ENCODE measurements at regions not wholly inside any gene's neighbourhood (a gene's known extent, or its start where the extent isn't known, plus 50 kb on each side); places are given as distances from the start of the nearest gene placed in this dataset.

- peaks cover 6% of the 10 kb centered on the region for H3K9me3 Mint-ChIP-seq (ENCODE audit: low read depth)
- H3K27ac Mint-ChIP-seq (ENCODE audit: unreplicated experiment) = no peak overlapping the region
- no peaks in the 10 kb centered on the region for H3K36me3 Mint-ChIP-seq (ENCODE audit: low read depth)
- no peaks in the 10 kb centered on the region for H3K4me1 Mint-ChIP-seq (ENCODE audit: low read depth)
- no peak for DNase-seq (ENCODE audit: low spot score)
- H3K4me3 Mint-ChIP-seq (ENCODE audit: unreplicated experiment) = no peak overlapping the region
- TF ChIP-seq CTCF (IDR thresholded peaks at IDR 0.05) = no peak
- peaks cover 2% of the 10 kb centered on the region for H3K27me3 Mint-ChIP-seq (ENCODE audit: low read depth)
Observed at GRCh38 chr13:53182724-53183123, 154.1 kb downstream of the OLFM4 start.

- H3K36me3 Mint-ChIP-seq (ENCODE audit: low read depth) = no peaks in the 10 kb centered on the region
- peaks cover 3% of the 10 kb centered on the region for H3K4me1 Mint-ChIP-seq (ENCODE audit: low read depth)
- no peak for TF ChIP-seq CTCF (IDR thresholded peaks at IDR 0.05)
- no peak for DNase-seq (ENCODE audit: low spot score)
- no peak overlapping the region for H3K4me3 Mint-ChIP-seq (ENCODE audit: unreplicated experiment)
- peaks cover 2% of the 10 kb centered on the region for H3K9me3 Mint-ChIP-seq (ENCODE audit: low read depth)
- H3K27me3 Mint-ChIP-seq (ENCODE audit: low read depth) = peaks cover 4% of the 10 kb centered on the region
- no peak overlapping the region for H3K27ac Mint-ChIP-seq (ENCODE audit: unreplicated experiment)
Observed at GRCh38 chr13:53188120-53188519, 159.5 kb downstream of the OLFM4 start.

- Mint-ChIP-seq H3K27ac (ENCODE audit: unreplicated experiment) (no peak overlapping the region), H3K4me3 (ENCODE audit: unreplicated experiment) (no peak overlapping the region), H3K36me3 (ENCODE audit: low read depth) (no peaks in the 10 kb centered on the region), H3K9me3 (ENCODE audit: low read depth) (peaks cover 2% of the 10 kb centered on the region), H3K27me3 (ENCODE audit: low read depth) (peaks cover 4% of the 10 kb centered on the region), H3K4me1 (ENCODE audit: low read depth) (peaks cover 3% of the 10 kb centered on the region)
- TF ChIP-seq CTCF (IDR thresholded peaks at IDR 0.05) = peak; percentile 31
- no peak for DNase-seq (ENCODE audit: low spot score)
Observed at GRCh38 chr13:53189162-53189561, 160.5 kb downstream of the OLFM4 start.

GRCh38 chr13:53191091-53191490, 162.5 kb downstream of the OLFM4 start:
- Mint-ChIP-seq H3K4me3 (ENCODE audit: unreplicated experiment) (no peak overlapping the region), H3K36me3 (ENCODE audit: low read depth) (no peaks in the 10 kb centered on the region), H3K4me1 (ENCODE audit: low read depth) (peaks cover 3% of the 10 kb centered on the region), H3K9me3 (ENCODE audit: low read depth) (no peaks in the 10 kb centered on the region), H3K27me3 (ENCODE audit: low read depth) (peaks cover 4% of the 10 kb centered on the region), H3K27ac (ENCODE audit: unreplicated experiment) (no peak overlapping the region)
- no peak for TF ChIP-seq CTCF (IDR thresholded peaks at IDR 0.05)
- no peak for DNase-seq (ENCODE audit: low spot score)

- no peak for TF ChIP-seq CTCF (IDR thresholded peaks at IDR 0.05)
- no peaks in the 10 kb centered on the region for H3K9me3 Mint-ChIP-seq (ENCODE audit: low read depth)
- H3K4me3 Mint-ChIP-seq (ENCODE audit: unreplicated experiment) = no peak overlapping the region
- no peak overlapping the region for H3K27ac Mint-ChIP-seq (ENCODE audit: unreplicated experiment)
- no peak for DNase-seq (ENCODE audit: low spot score)
- no peaks in the 10 kb centered on the region for H3K4me1 Mint-ChIP-seq (ENCODE audit: low read depth)
- peaks cover 11% of the 10 kb centered on the region for H3K27me3 Mint-ChIP-seq (ENCODE audit: low read depth)
- H3K36me3 Mint-ChIP-seq (ENCODE audit: low read depth) = no peaks in the 10 kb centered on the region
Observed at GRCh38 chr13:53197424-53197823, 168.8 kb downstream of the OLFM4 start.

Data from chondrocyte (in vitro differentiated cells).